ENCODE measurements at regions not wholly inside any gene's neighbourhood (a gene's known extent, or its start where the extent isn't known, plus 50 kb on each side); places are given as distances from the start of the nearest gene placed in this dataset.
"Not testable (repeated sequence)": the region's sequence is repeated elsewhere in the genome, so short reads cannot be mapped to it uniquely, and the experiment has no call there.

- peak; percentile 86 for TF ChIP-seq CTCF (IDR thresholded peaks at IDR 0.05; ENCODE audit: low read depth, low read length, missing control alignments)
These were observed 451.7 kb downstream of the EFNB2 start for GRCh38 chr13:106083620-106084350.

GRCh38 chr13:106081221-106081620, 454.2 kb downstream of the EFNB2 start:
- in situ Hi-C loops (cut with HindIII; ENCODE audit: low pct_ligation_motif_present, low sequenced_read_pairs); DNase-seq; H3K27ac ChIP-seq; H3K27me3 ChIP-seq (replicated peaks); H3K36me3 ChIP-seq (replicated peaks); H3K4me3 ChIP-seq (ENCODE audit: low read depth, low read length): not testable (repeated sequence)

More at GRCh38 chr13:106083620-106084350, 451.7 kb downstream of the EFNB2 start:
- in situ Hi-C loops (cut with HindIII; ENCODE audit: low pct_ligation_motif_present, low sequenced_read_pairs), result no loop called here
- Histone ChIP-seq H3K4me3 (ENCODE audit: low read depth, low read length) (no peak overlapping the region), H3K27me3 (replicated peaks) (no peaks in the 10 kb centered on the region), H3K36me3 (replicated peaks) (no peaks in the 10 kb centered on the region), H3K27ac (no peak overlapping the region)
- DNase-seq, result peak; percentile 60

- in situ Hi-C loops (cut with HindIII; ENCODE audit: low pct_ligation_motif_present, low sequenced_read_pairs), result no loop called here
- no peak for TF ChIP-seq CTCF (IDR thresholded peaks at IDR 0.05; ENCODE audit: low read depth, low read length, missing control alignments)
- no peak overlapping the region for H3K27ac ChIP-seq
These were observed 457.3 kb downstream of the EFNB2 start for GRCh38 chr13:106078191-106078590.

GRCh38 chr13:106077017-106077416, 458.4 kb downstream of the EFNB2 start:
- Histone ChIP-seq H3K4me3 (ENCODE audit: low read depth, low read length) (no peak overlapping the region), H3K27me3 (replicated peaks) (no peaks in the 10 kb centered on the region), H3K36me3 (replicated peaks) (no peaks in the 10 kb centered on the region), H3K27ac (no peak overlapping the region)
- DNase-seq, result no peak
- TF ChIP-seq CTCF (IDR thresholded peaks at IDR 0.05; ENCODE audit: low read depth, low read length, missing control alignments), result no peak
- in situ Hi-C loops (cut with HindIII; ENCODE audit: low pct_ligation_motif_present, low sequenced_read_pairs), result no loop called here

More at GRCh38 chr13:106078191-106078590, 457.3 kb downstream of the EFNB2 start:
- Histone ChIP-seq H3K4me3 (ENCODE audit: low read depth, low read length) (no peak overlapping the region), H3K36me3 (replicated peaks) (no peaks in the 10 kb centered on the region), H3K27me3 (replicated peaks) (no peaks in the 10 kb centered on the region)
- DNase-seq, result peak; percentile 53

GRCh38 chr13:106072014-106072413, 463.4 kb downstream of the EFNB2 start:
- no peak for TF ChIP-seq CTCF (IDR thresholded peaks at IDR 0.05; ENCODE audit: low read depth, low read length, missing control alignments)
- DNase-seq, result no peak
- in situ Hi-C loops (cut with HindIII; ENCODE audit: low pct_ligation_motif_present, low sequenced_read_pairs), result no loop called here
- H3K4me3 ChIP-seq (ENCODE audit: low read depth, low read length), result no peak overlapping the region
- H3K27me3 ChIP-seq (replicated peaks), result no peaks in the 10 kb centered on the region
- no peak overlapping the region for H3K27ac ChIP-seq
- H3K36me3 ChIP-seq (replicated peaks), result no peaks in the 10 kb centered on the region

GRCh38 chr13:106063591-106064313, 471.7 kb downstream of the EFNB2 start:
- H3K4me3 ChIP-seq (ENCODE audit: low read depth, low read length), result no peak overlapping the region
- H3K27ac ChIP-seq, result peak overlapping the region; percentile 16
- H3K36me3 ChIP-seq (replicated peaks), result no peaks in the 10 kb centered on the region
- peak; percentile 91 for DNase-seq
- in situ Hi-C loops (cut with HindIII; ENCODE audit: low pct_ligation_motif_present, low sequenced_read_pairs), result no loop called here
- H3K27me3 ChIP-seq (replicated peaks), result no peaks in the 10 kb centered on the region
- TF ChIP-seq CTCF (IDR thresholded peaks at IDR 0.05; ENCODE audit: low read depth, low read length, missing control alignments), result no peak

All from brain microvascular endothelial cell (primary cell).